ENCODE measurements at regions not wholly inside any gene's neighbourhood (a gene's known extent, or its start where the extent isn't known, plus 50 kb on each side); places are given as distances from the start of the nearest gene placed in this dataset.

DNA sequence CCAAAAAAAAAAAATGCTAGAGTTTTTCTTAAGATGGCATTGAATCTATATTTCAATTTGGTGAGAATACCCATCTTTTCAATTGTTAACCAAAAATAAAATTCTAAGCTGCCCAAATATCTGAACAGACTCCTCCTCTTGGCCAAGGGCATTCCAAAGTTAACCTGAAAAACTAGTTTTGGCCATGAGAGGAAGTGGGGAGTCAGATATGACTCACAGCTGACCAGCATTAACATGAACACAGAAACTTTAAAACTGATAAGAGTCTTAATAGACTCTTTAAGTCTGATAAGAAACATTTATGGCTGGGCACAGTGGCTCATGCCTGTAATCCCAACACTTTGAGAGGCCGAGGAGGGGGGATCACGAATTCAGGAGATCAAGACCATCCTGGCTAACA lies 171.3 kb downstream of the FAXC start:
- H3K18ac ChIP-seq (ENCODE audit: extremely low read depth, low read length) = no peak overlapping the region
- no peaks in the 10 kb centered on the region for H3K4me1 ChIP-seq (replicated peaks in 1 of 4; ENCODE audit: control insufficient read depth in 3 of 4, insufficient read depth in 4 of 4, low read length in 3 of 4)
- H2BK120ac ChIP-seq (replicated peaks; ENCODE audit: low read depth, low read length) = no peak overlapping the region
- no peak overlapping the region for H3K56ac ChIP-seq (replicated peaks; ENCODE audit: insufficient read length, low read depth, low read length)
- no peak overlapping the region for H3K27ac ChIP-seq (ENCODE audit: low read depth, low read length)
- H3K27me3 ChIP-seq (replicated peaks in 1 of 4; ENCODE audit: control insufficient read depth in 3 of 4, extremely low read depth in 1 of 4, insufficient read depth in 3 of 4, low read length in 3 of 4) = no peaks in the 10 kb centered on the region; a peak in 1 of 7 replicates
- H3K4ac ChIP-seq (replicated peaks; ENCODE audit: insufficient read length, low read depth, low read length) = no peak overlapping the region
- H3K79me1 ChIP-seq (ENCODE audit: low read depth, low read length) = no peaks in the 10 kb centered on the region
- no peak overlapping the region for H3K4me2 ChIP-seq (ENCODE audit: insufficient read depth in 1 of 2, low read depth in 2 of 2, low read length in 2 of 2)
- ChIA-PET POLR2A (ENCODE audit: partially characterized antibody) (interaction anchor here (0.6 kb wide), 1 partner anchor 173 kb away, joined by 4 read pairs; no protein-coding TSS in a partner anchor), CTCF (ENCODE audit: partially characterized antibody) (interaction anchor here (0.6 to 0.9 kb wide), 2 partner anchors 31 to 308 kb away, joined by 3 to 4 read pairs; no protein-coding TSS in a partner anchor)
- no peak overlapping the region for H2BK12ac ChIP-seq (ENCODE audit: low read depth, low read length)
- H2BK20ac ChIP-seq (ENCODE audit: low read length) = no peak overlapping the region
- no peaks in the 10 kb centered on the region; a peak in 1 of 8 replicates for H3K36me3 ChIP-seq (ENCODE audit: control insufficient read depth in 2 of 4, insufficient read depth in 4 of 4, low read length in 3 of 4)
- FAIRE-seq = no peak
- no peak overlapping the region for H3K23ac ChIP-seq (ENCODE audit: insufficient read length)
- H2AFZ ChIP-seq (ENCODE audit: low read length) = no peak overlapping the region
- DNase-seq (ENCODE audit: low read depth in 1 of 2, low spot score in 2 of 2) = no peak
- H3K14ac ChIP-seq (ENCODE audit: insufficient read length) = no peak overlapping the region
- WGBS, 2 experiments (ENCODE audit: extremely low coverage in 1 of 2, insufficient coverage in 1 of 2, insufficient read length in 1 of 2, insufficient replicate concordance in 2 of 2, low coverage in 1 of 2, low lambda C conversion rate in 2 of 2, missing lambda C conversion rate in 1 of 2) = 80% methylated on average over 2 of the region's 2 CpGs; no CpG with 5 or more reads in 1 of the 2 experiments
- no peak overlapping the region for H2AK5ac ChIP-seq (ENCODE audit: low read depth, low read length)
- no peak overlapping the region for H4K91ac ChIP-seq (replicated peaks; ENCODE audit: insufficient read length, low read length)
- H2BK15ac ChIP-seq (ENCODE audit: low read length) = no peak overlapping the region
- no peaks in the 10 kb centered on the region for H4K20me1 ChIP-seq (replicated peaks in 1 of 2; ENCODE audit: control insufficient read depth in 1 of 2, insufficient read depth in 2 of 2, low read length in 2 of 2)
- H4K8ac ChIP-seq (ENCODE audit: extremely low read depth, insufficient read depth, low read length) = no peak overlapping the region
- no peaks in the 10 kb centered on the region for H3K79me2 ChIP-seq (ENCODE audit: control insufficient read depth in 1 of 2, insufficient read depth in 2 of 2, low read length in 2 of 2)
- H3K9me3 ChIP-seq (ENCODE audit: insufficient read depth in 2 of 2, low read depth in 1 of 2, low read length in 1 of 2) = peaks cover 0 to 13% of the 10 kb centered on the region in 2 experiments; a peak in 2 of 4 replicates
- no peak overlapping the region for H3K4me3 ChIP-seq (ENCODE audit: extremely low read depth in 1 of 4, insufficient read depth in 2 of 4, low read depth in 3 of 4, low read length in 4 of 4)
- no peak overlapping the region for H3K9ac ChIP-seq (replicated peaks in 1 of 4; ENCODE audit: extremely low read depth in 1 of 4, low read depth in 3 of 4, low read length in 3 of 4)
- no peak overlapping the region for H2BK5ac ChIP-seq (ENCODE audit: low read depth, low read length)
- H4K5ac ChIP-seq (ENCODE audit: insufficient read length, low read depth, low read length) = no peak overlapping the region
- no peaks in the 10 kb centered on the region for H3K23me2 ChIP-seq (ENCODE audit: low read depth, low read length)
- TF ChIP-seq PHF8 (conservative IDR thresholded peaks at IDR 0.05; ENCODE audit: low read depth, low read length) (no peak), TBP (IDR thresholded peaks at IDR 0.05; ENCODE audit: low read depth, low read length) (no peak), CBX5 (IDR thresholded peaks at IDR 0.05; ENCODE audit: low read depth, low read length) (no peak)
